ENCODE measurements at regions not wholly inside any gene's neighbourhood (a gene's known extent, or its start where the extent isn't known, plus 50 kb on each side); places are given as distances from the start of the nearest gene placed in this dataset.

- no peak overlapping the region for H2AFZ ChIP-seq
- H3K79me2 ChIP-seq (replicated peaks; ENCODE audit: insufficient read depth), result no peaks in the 10 kb centered on the region
- Mint-ChIP-seq H3K4me3 (no peak overlapping the region), H3K27ac (no peak overlapping the region), H3K4me1 (no peaks in the 10 kb centered on the region), H3K36me3 (ENCODE audit: low read depth) (no peaks in the 10 kb centered on the region), H3K27me3 (ENCODE audit: insufficient read depth, low read depth, poor library complexity) (no peaks in the 10 kb centered on the region), H3K9me3 (no peaks in the 10 kb centered on the region)
- no peak for DNase-seq (ENCODE audit: low spot score)
- no peak for ATAC-seq
- no peaks in the 10 kb centered on the region for H3K9me2 ChIP-seq (ENCODE audit: insufficient read depth)
- H4K20me1 ChIP-seq (replicated peaks; ENCODE audit: insufficient read depth), result no peaks in the 10 kb centered on the region
- H3K4me2 ChIP-seq, result no peak overlapping the region
- no peaks in the 10 kb centered on the region for H3K36me3 ChIP-seq (ENCODE audit: insufficient read depth)
- no peak overlapping the region for H3K4me3 ChIP-seq
- H3K27ac ChIP-seq (ENCODE audit: low read depth), result no peak overlapping the region
- no peaks in the 10 kb centered on the region for H3F3A ChIP-seq (replicated peaks; ENCODE audit: low read depth)
- TF ChIP-seq EZH2phosphoT487 (IDR thresholded peaks at IDR 0.05; ENCODE audit: unreplicated experiment) (no peak), ETS1 (IDR thresholded peaks at IDR 0.05) (no peak), REST (IDR thresholded peaks at IDR 0.05; ENCODE audit: unreplicated experiment) (no peak), NANOG (IDR thresholded peaks at IDR 0.05; ENCODE audit: borderline replicate concordance) (no peak), ZNF462 (CRISPR knock-in tag; IDR thresholded peaks at IDR 0.05) (no peak), EZH2 (IDR thresholded peaks at IDR 0.05; ENCODE audit: low read depth, unreplicated experiment) (no peak), ZNF331 (CRISPR knock-in tag; IDR thresholded peaks at IDR 0.05; ENCODE audit: low read depth) (no peak), STAT1 (IDR thresholded peaks at IDR 0.05; ENCODE audit: unreplicated experiment) (no peak), CREB1 (CRISPR knock-in tag; IDR thresholded peaks at IDR 0.05; ENCODE audit: low read depth) (no peak), ZNF114 (CRISPR knock-in tag; IDR thresholded peaks at IDR 0.05) (no peak), POLR2AphosphoS5 (IDR thresholded peaks at IDR 0.05; ENCODE audit: low read depth) (no peak), JUNB (IDR thresholded peaks at IDR 0.05; ENCODE audit: unreplicated experiment) (no peak)
- TF ChIP-seq, protein P1, sequence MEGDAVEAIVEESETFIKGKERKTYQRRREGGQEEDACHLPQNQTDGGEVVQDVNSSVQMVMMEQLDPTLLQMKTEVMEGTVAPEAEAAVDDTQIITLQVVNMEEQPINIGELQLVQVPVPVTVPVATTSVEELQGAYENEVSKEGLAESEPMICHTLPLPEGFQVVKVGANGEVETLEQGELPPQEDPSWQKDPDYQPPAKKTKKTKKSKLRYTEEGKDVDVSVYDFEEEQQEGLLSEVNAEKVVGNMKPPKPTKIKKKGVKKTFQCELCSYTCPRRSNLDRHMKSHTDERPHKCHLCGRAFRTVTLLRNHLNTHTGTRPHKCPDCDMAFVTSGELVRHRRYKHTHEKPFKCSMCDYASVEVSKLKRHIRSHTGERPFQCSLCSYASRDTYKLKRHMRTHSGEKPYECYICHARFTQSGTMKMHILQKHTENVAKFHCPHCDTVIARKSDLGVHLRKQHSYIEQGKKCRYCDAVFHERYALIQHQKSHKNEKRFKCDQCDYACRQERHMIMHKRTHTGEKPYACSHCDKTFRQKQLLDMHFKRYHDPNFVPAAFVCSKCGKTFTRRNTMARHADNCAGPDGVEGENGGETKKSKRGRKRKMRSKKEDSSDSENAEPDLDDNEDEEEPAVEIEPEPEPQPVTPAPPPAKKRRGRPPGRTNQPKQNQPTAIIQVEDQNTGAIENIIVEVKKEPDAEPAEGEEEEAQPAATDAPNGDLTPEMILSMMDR (conservative IDR thresholded peaks at IDR 0.05; ENCODE audit: low read depth in 2 of 2), result no peak
- no peaks in the 10 kb centered on the region for H3K27me3 ChIP-seq (ENCODE audit: insufficient read depth)
- H3K4me1 ChIP-seq (ENCODE audit: insufficient read depth), result no peaks in the 10 kb centered on the region
These were observed 277.0 kb upstream of the PLSCR5 start for GRCh38 chr3:146881966-146882760.
